Skeletal muscle tissue (tissue), 3 donors: ENCODE measurements at regions not wholly inside any gene's neighbourhood (a gene's known extent, or its start where the extent isn't known, plus 50 kb on each side); places are given as distances from the start of the nearest gene placed in this dataset.

ENCODE experiments used
- H3K27ac ChIP-seq: one replicate; pipeline ENCODE4 v1.7.0; 2013; ENCODE audit warnings: mild to moderate bottlenecking, low read depth, low read length, inconsistent platforms
- H3K27me3 ChIP-seq, 3 donors: one replicate each; pipeline ENCODE4 v1.7.0; 2013; ENCODE audit warnings: low read length in 3 of 3; ENCODE audit not compliant: control insufficient read depth in 3 of 3, insufficient read depth in 3 of 3
- H3K36me3 ChIP-seq, 3 donors: one replicate each; pipeline ENCODE4 v1.7.0; 2013; ENCODE audit warnings: low read length in 3 of 3; ENCODE audit not compliant: control insufficient read depth in 3 of 3, insufficient read depth in 3 of 3
- H3K4me1 ChIP-seq, 3 donors: one replicate each; pipeline ENCODE4 v1.7.0; 2013; ENCODE audit warnings: low read length in 3 of 3, mild to moderate bottlenecking in 3 of 3; ENCODE audit not compliant: control insufficient read depth in 3 of 3, insufficient read depth in 3 of 3
- H3K4me3 ChIP-seq, 3 donors: one replicate each; pipeline ENCODE4 v1.7.0; 2013; ENCODE audit warnings: low read length in 3 of 3
- H3K9ac ChIP-seq, 3 donors: one replicate each; pipeline ENCODE4 v1.7.0; 2013; ENCODE audit warnings: low read length in 3 of 3, mild to moderate bottlenecking in 3 of 3, moderate library complexity in 2 of 3, low read depth in 1 of 3
- H3K9me3 ChIP-seq, 3 donors: one replicate each; pipeline ENCODE4 v1.7.0; 2013; ENCODE audit warnings: low read length in 3 of 3; ENCODE audit not compliant: control insufficient read depth in 3 of 3
- donor health status: Osteomylitis.

GRCh38 chr2:19059076-19059475, 299.3 kb downstream of the OSR1 start:
- no peaks in the 10 kb centered on the region for H3K36me3 ChIP-seq
- H3K9ac ChIP-seq: no peak overlapping the region
- no peak overlapping the region for H3K4me3 ChIP-seq
- peaks cover 0 to 3% (median 0%) of the 10 kb centered on the region in 3 donors for H3K4me1 ChIP-seq
- H3K27me3 ChIP-seq: no peaks in the 10 kb centered on the region
- H3K9me3 ChIP-seq: no peaks in the 10 kb centered on the region
- H3K27ac ChIP-seq: no peak overlapping the region

GRCh38 chr2:19051203-19051831, 307.1 kb downstream of the OSR1 start:
- Histone ChIP-seq H3K36me3 (no peaks in the 10 kb centered on the region), H3K9ac (no peak overlapping the region), H3K27me3 (no peaks in the 10 kb centered on the region), H3K9me3 (no peaks in the 10 kb centered on the region), H3K27ac (no peak overlapping the region), H3K4me1 (peaks cover 5 to 17% (median 14%) of the 10 kb centered on the region in 3 donors), H3K4me3 (no peak overlapping the region)

- peaks cover 5 to 17% (median 14%) of the 10 kb centered on the region in 3 donors for H3K4me1 ChIP-seq
- no peaks in the 10 kb centered on the region for H3K36me3 ChIP-seq
- no peaks in the 10 kb centered on the region for H3K27me3 ChIP-seq
- H3K9ac ChIP-seq: no peak overlapping the region
- no peak overlapping the region for H3K4me3 ChIP-seq
- H3K9me3 ChIP-seq: no peaks in the 10 kb centered on the region
- H3K27ac ChIP-seq: no peak overlapping the region
Observed at GRCh38 chr2:19050354-19050753, 308.1 kb downstream of the OSR1 start.

- Histone ChIP-seq H3K27me3 (no peaks in the 10 kb centered on the region), H3K4me3 (no peak overlapping the region)
Observed at GRCh38 chr2:19048593-19049266, 309.7 kb downstream of the OSR1 start.

GRCh38 chr2:19046986-19047780, 311.2 kb downstream of the OSR1 start:
- no peaks in the 10 kb centered on the region for H3K36me3 ChIP-seq
- peaks cover 5 to 17% (median 14%) of the 10 kb centered on the region in 3 donors for H3K4me1 ChIP-seq
- H3K27me3 ChIP-seq: no peaks in the 10 kb centered on the region
- H3K9me3 ChIP-seq: no peaks in the 10 kb centered on the region
- peak overlapping the region; percentile 56 for H3K27ac ChIP-seq
- peak overlapping the region in 1 of 3 donors; percentile 33 for H3K9ac ChIP-seq
- H3K4me3 ChIP-seq: no peak overlapping the region

More at GRCh38 chr2:19048593-19049266, 309.7 kb downstream of the OSR1 start:
- Histone ChIP-seq H3K36me3 (no peaks in the 10 kb centered on the region), H3K9ac (no peak overlapping the region), H3K9me3 (no peaks in the 10 kb centered on the region), H3K4me1 (peaks cover 5 to 17% (median 14%) of the 10 kb centered on the region in 3 donors), H3K27ac (no peak overlapping the region)

- Histone ChIP-seq H3K9ac (no peak overlapping the region), H3K27ac (no peak overlapping the region), H3K4me1 (peaks cover 5 to 13% (median 10%) of the 10 kb centered on the region in 3 donors)
Observed at GRCh38 chr2:19045151-19045550, 313.3 kb downstream of the OSR1 start.

GRCh38 chr2:19043893-19044292, 314.5 kb downstream of the OSR1 start:
- no peak overlapping the region for H3K9ac ChIP-seq
- no peaks in the 10 kb centered on the region for H3K9me3 ChIP-seq
- no peaks in the 10 kb centered on the region for H3K36me3 ChIP-seq
- no peak overlapping the region for H3K4me3 ChIP-seq
- H3K27me3 ChIP-seq: no peaks in the 10 kb centered on the region
- H3K27ac ChIP-seq: no peak overlapping the region
- H3K4me1 ChIP-seq: peaks cover 5 to 13% (median 10%) of the 10 kb centered on the region in 3 donors

More at GRCh38 chr2:19045151-19045550, 313.3 kb downstream of the OSR1 start:
- no peaks in the 10 kb centered on the region for H3K36me3 ChIP-seq
- H3K9me3 ChIP-seq: no peaks in the 10 kb centered on the region
- H3K4me3 ChIP-seq: no peak overlapping the region
- no peaks in the 10 kb centered on the region for H3K27me3 ChIP-seq

- no peaks in the 10 kb centered on the region for H3K36me3 ChIP-seq
- no peak overlapping the region for H3K9ac ChIP-seq
- no peak overlapping the region for H3K27ac ChIP-seq
- no peaks in the 10 kb centered on the region for H3K27me3 ChIP-seq
- H3K4me1 ChIP-seq: peaks cover 0 to 2% (median 1%) of the 10 kb centered on the region in 3 donors
- no peaks in the 10 kb centered on the region for H3K9me3 ChIP-seq
- H3K4me3 ChIP-seq: no peak overlapping the region
Observed at GRCh38 chr2:19041434-19042041, 316.9 kb downstream of the OSR1 start.

GRCh38 chr2:19038071-19039015, 320.1 kb downstream of the OSR1 start:
- H3K36me3 ChIP-seq: no peaks in the 10 kb centered on the region
- H3K4me1 ChIP-seq: peaks cover 2 to 3% (median 2%) of the 10 kb centered on the region in 3 donors
- no peak overlapping the region for H3K27ac ChIP-seq
- no peak overlapping the region for H3K4me3 ChIP-seq
- no peak overlapping the region for H3K9ac ChIP-seq
- no peaks in the 10 kb centered on the region for H3K9me3 ChIP-seq
- no peaks in the 10 kb centered on the region for H3K27me3 ChIP-seq
